ENCODE measurements at regions not wholly inside any gene's neighbourhood (a gene's known extent, or its start where the extent isn't known, plus 50 kb on each side); places are given as distances from the start of the nearest gene placed in this dataset.

- DNase-seq, result peak; percentile 19
- Histone ChIP-seq H3K4me3 (ENCODE audit: low read depth in 2 of 2, low read length in 1 of 2) (no peak overlapping the region), H3K27ac (ENCODE audit: low read depth in 2 of 2, low read length in 1 of 2) (no peak overlapping the region), H3K9me3 (no peaks in the 10 kb centered on the region), H4K20me1 (ENCODE audit: insufficient read depth) (no peaks in the 10 kb centered on the region), H3K4me2 (no peak overlapping the region), H3F3A (replicated peaks; ENCODE audit: insufficient read depth) (no peaks in the 10 kb centered on the region), H3K9ac (no peak overlapping the region), H3K27me3 (ENCODE audit: insufficient read depth) (no peaks in the 10 kb centered on the region), H3K9me2 (no peaks in the 10 kb centered on the region), H2AFZ (ENCODE audit: low read depth) (no peak overlapping the region), H3K4me1 (ENCODE audit: control insufficient read depth in 1 of 2, insufficient read depth in 2 of 2, low read depth in 1 of 2, low read length in 1 of 2) (peaks cover 0 to 3% of the 10 kb centered on the region in 2 experiments; a peak in 2 of 4 replicates), H3K79me2 (ENCODE audit: insufficient read depth) (no peaks in the 10 kb centered on the region), H3K36me3 (replicated peaks in 1 of 2; ENCODE audit: control insufficient read depth in 1 of 2, insufficient read depth in 2 of 2, low read length in 1 of 2) (no peaks in the 10 kb centered on the region)
- WGBS (ENCODE audit: low lambda C conversion rate), result 65% methylated on average over 3 of the region's 3 CpGs
- ChIA-PET POLR2A (no interaction called here), CTCF (interaction anchor here (0.8 to 1.6 kb wide), 6 partner anchors 16 to 304 kb away, joined by 3 to 4 read pairs (median 3); no protein-coding TSS in a partner anchor)
- TF ChIP-seq USF2 (IDR thresholded peaks at IDR 0.05; ENCODE audit: borderline replicate concordance, low read depth, low read length), result no peak
- TF ChIP-seq POLR2AphosphoS5 (IDR thresholded peaks at IDR 0.05; ENCODE audit: low read depth, low read length), result no peak
- no peak for TF ChIP-seq FOSL2 (IDR thresholded peaks at IDR 0.05; ENCODE audit: borderline replicate concordance, low read depth)
- peak; percentile 37 for TF ChIP-seq CTCF (IDR thresholded peaks at IDR 0.05)
These were observed 214.3 kb downstream of the NXPE2 start for GRCh38 chr11:114892381-114893197.

DNA sequence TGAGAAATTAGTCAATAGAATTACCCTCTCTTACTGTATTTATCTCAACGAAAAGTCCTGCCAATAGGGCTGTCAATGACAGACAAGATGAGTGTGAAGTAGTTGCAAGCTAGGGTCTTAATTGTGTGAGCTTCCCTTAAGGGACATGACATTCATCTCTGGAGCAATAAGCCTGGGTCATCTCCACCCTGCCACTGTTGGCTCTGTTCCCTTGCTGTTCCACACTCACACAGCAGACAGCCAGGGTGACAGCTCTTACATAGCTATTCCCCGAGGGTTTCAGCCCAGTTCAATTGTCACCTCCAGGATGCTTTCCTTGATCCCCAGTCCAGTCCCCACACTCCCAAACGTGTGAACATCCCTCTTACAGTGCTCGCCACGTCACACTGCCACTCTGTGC is 215.0 kb downstream of the NXPE2 start:
- Histone ChIP-seq H3K4me2 (no peak overlapping the region), H3K79me2 (ENCODE audit: insufficient read depth) (no peaks in the 10 kb centered on the region), H3F3A (replicated peaks; ENCODE audit: insufficient read depth) (no peaks in the 10 kb centered on the region), H4K20me1 (ENCODE audit: insufficient read depth) (no peaks in the 10 kb centered on the region), H3K36me3 (replicated peaks in 1 of 2; ENCODE audit: control insufficient read depth in 1 of 2, insufficient read depth in 2 of 2, low read length in 1 of 2) (no peaks in the 10 kb centered on the region), H3K27ac (ENCODE audit: low read depth in 2 of 2, low read length in 1 of 2) (no peak overlapping the region), H3K9me2 (no peaks in the 10 kb centered on the region), H3K4me1 (ENCODE audit: control insufficient read depth in 1 of 2, insufficient read depth in 2 of 2, low read depth in 1 of 2, low read length in 1 of 2) (peaks cover 0 to 3% of the 10 kb centered on the region in 2 experiments; a peak in 2 of 4 replicates), H3K27me3 (ENCODE audit: insufficient read depth) (no peaks in the 10 kb centered on the region), H3K9me3 (no peaks in the 10 kb centered on the region), H2AFZ (ENCODE audit: low read depth) (no peak overlapping the region), H3K4me3 (ENCODE audit: low read depth in 2 of 2, low read length in 1 of 2) (no peak overlapping the region), H3K9ac (no peak overlapping the region)
- TF ChIP-seq, protein P1, sequence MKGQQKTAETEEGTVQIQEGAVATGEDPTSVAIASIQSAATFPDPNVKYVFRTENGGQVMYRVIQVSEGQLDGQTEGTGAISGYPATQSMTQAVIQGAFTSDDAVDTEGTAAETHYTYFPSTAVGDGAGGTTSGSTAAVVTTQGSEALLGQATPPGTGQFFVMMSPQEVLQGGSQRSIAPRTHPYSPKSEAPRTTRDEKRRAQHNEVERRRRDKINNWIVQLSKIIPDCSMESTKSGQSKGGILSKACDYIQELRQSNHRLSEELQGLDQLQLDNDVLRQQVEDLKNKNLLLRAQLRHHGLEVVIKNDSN (IDR thresholded peaks at IDR 0.05; ENCODE audit: borderline replicate concordance, low read depth), result no peak
- TF ChIP-seq TEAD4 (IDR thresholded peaks at IDR 0.05; ENCODE audit: borderline replicate concordance, insufficient read depth), result no peak
- no peak for TF ChIP-seq CHD2 (IDR thresholded peaks at IDR 0.05; ENCODE audit: low read length, partially characterized antibody)
- no peak for TF ChIP-seq TAF1 (IDR thresholded peaks at IDR 0.05; ENCODE audit: borderline replicate concordance, low read depth, low read length)
- TF ChIP-seq RXRA (IDR thresholded peaks at IDR 0.05; ENCODE audit: borderline replicate concordance, low read depth), result no peak
- no peak for TF ChIP-seq GATA2 (CRISPR knock-in tag; IDR thresholded peaks at IDR 0.05)
- TF ChIP-seq FOXJ3 (CRISPR knock-in tag; IDR thresholded peaks at IDR 0.05), result no peak
- no peak for TF ChIP-seq NFIC (IDR thresholded peaks at IDR 0.05; ENCODE audit: borderline replicate concordance)
- no peak for TF ChIP-seq MXI1 (IDR thresholded peaks at IDR 0.05; ENCODE audit: low read depth, low read length)
- TF ChIP-seq CTCF (IDR thresholded peaks at IDR 0.05), result no peak
- no peak for TF ChIP-seq EP300 (IDR thresholded peaks at IDR 0.05; ENCODE audit: borderline replicate concordance in 1 of 2, low read depth in 1 of 2, low read length in 1 of 2)
- no peak for TF ChIP-seq POLR2AphosphoS5 (IDR thresholded peaks at IDR 0.05; ENCODE audit: low read depth, low read length)
- TF ChIP-seq GABPA (IDR thresholded peaks at IDR 0.05; ENCODE audit: low read depth), result no peak
- WGBS (ENCODE audit: low lambda C conversion rate), result 24% methylated on average over 5 of the region's 5 CpGs
- DNase-seq, result no peak
- ChIA-PET POLR2A (no interaction called here), CTCF (interaction anchor here (0.8 to 1.6 kb wide), 6 partner anchors 15 to 303 kb away, joined by 3 to 4 read pairs (median 3); no protein-coding TSS in a partner anchor)
